NCI-H187 treated with DMSO at 0.1 percent for 48 hours (cell line): ENCODE measurements at regions not wholly inside any gene's neighbourhood (a gene's known extent, or its start where the extent isn't known, plus 50 kb on each side); places are given as distances from the start of the nearest gene placed in this dataset.
"Not testable (repeated sequence)": the region's sequence is repeated elsewhere in the genome, so short reads cannot be mapped to it uniquely, and the experiment has no call there.

Experiments used
- DNase-seq: peaks from one replicate; lab custom pipeline; 2025; lab: John Stamatoyannopoulos, UW

- DNase-seq = no peak
These were observed 876.8 kb upstream of the WWC1 start for GRCh38 chr5:167414611-167415010.

GRCh38 chr5:167415779-167416746 is 875.4 kb upstream of the WWC1 start:
- DNase-seq = no peak

DNA sequence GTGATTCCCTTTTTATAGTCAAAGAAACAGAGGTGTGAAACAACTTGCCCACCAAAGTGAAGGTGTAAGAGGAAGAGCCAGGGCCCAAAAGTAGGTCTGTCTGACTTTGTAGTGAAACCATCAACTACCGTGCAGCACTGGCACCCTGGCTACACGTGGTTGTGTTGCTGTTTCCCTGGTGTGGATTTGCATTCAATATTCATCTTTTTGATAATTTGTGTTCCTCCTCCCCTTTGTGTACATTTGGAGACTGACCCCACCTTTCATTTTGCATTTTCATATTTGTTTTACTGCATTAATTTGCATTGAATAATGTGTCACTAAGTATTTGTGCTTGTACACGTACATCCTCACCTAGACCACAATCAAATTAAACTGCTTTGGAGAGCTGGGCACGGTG is 873.8 kb upstream of the WWC1 start:
- DNase-seq = no peak

DNA sequence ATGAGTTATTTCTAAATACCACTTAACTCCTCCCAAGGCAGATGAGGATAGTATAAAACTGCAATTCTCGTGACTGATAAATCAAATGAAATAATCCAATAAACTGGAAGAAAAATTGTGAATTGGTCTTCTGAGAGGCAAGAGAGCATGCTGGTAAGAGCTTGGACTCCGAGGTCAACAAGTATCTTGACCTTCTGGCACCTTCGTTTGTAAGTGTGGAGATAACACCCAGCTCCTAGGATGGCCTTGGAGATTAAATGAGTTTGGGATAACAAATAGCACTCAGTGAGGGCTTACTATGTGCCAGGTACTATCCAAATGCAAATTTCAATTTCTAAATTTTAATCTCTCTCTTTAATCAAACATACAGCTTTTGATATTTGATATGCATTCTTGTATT is 866.3 kb upstream of the WWC1 start:
- no peak for DNase-seq

- DNase-seq = no peak
These were observed 864.9 kb upstream of the WWC1 start for GRCh38 chr5:167426501-167426900.

GRCh38 chr5:167427641-167428040 is 863.8 kb upstream of the WWC1 start:
- not testable (repeated sequence) for DNase-seq

- DNase-seq = no peak
These were observed 850.6 kb upstream of the WWC1 start for GRCh38 chr5:167440846-167441245.

DNA sequence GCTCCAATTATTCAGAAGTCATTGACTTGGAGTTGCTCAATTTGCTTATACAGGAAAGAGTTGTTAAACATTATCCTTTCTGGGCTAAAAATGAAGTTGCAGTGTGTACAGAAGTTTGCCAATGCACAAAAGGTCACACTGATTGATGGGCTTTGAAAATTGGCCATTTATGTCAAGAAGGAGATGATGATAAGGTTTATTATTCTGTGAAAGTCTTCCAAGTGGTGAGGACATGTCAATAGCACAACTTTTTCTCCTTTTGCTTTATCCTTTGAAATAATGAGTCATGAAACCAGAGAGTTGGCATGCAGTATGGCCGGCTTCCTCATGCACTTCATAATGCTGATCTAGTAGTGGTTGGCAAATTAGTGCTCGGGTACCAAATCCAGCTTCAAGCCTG is 848.5 kb upstream of the WWC1 start:
- no peak for DNase-seq

DNA sequence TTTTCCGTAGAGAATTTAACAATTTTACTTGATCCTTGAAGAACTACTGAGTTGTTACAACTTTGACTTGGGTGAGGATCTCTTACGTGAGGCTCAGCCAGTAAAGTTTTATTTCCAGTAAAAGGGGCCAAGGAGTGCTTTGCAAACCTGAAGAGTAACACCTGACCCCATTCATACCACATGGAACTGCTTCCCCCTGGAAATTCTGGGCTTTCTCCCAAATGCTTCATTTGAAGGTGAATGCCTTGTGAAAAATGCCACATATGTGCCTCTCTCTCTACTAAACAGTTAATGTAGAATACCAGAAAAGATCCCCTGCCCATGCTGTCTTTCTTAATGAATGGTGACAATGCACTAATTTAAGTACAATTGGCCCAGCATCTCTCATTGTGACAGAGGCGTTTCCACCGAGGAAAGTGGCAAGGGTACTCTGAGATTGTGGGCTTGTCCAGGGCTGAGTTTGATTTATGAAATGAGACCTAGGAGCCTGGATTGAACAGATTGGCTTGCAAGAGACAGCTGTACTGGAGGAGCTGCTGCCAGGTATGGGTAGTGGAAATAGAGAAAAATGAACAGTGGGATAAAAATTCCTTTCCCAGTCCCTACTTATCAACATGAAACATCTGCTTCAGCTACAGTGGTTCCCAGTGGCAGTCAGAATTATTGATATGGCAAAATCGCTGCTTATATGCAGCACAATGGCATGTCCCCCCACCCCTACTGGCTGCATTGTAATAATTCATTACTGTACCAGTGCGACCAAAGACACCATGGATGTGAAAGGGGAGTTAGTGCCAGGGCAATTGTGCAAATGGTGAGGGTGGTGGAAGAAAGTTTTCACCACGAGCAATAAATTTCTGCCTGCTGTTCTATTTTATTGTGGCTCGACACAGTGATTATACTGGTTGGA is 843.7 kb upstream of the WWC1 start:
- no peak for DNase-seq

- DNase-seq = no peak
These were observed 843.1 kb upstream of the WWC1 start for GRCh38 chr5:167448376-167448775.

DNA sequence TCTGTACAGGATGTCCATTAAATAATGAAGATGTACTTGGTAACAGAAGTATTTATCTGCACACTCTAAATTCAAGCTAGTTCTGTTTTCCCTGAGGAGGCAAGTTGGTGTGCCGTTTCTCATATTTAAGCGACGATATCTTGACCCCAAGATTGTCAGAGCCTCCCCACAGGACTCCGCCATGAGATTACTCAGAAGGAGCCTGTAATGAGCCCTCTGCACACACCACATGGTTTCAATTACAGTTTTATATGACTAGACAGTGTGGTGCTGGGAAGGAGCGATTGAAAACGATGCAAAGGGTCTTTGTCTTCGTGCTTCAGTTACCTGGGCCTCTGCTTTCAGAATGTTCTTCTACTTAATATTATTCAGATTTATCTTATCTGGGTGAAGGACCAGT is 840.4 kb upstream of the WWC1 start:
- DNase-seq = no peak

DNA sequence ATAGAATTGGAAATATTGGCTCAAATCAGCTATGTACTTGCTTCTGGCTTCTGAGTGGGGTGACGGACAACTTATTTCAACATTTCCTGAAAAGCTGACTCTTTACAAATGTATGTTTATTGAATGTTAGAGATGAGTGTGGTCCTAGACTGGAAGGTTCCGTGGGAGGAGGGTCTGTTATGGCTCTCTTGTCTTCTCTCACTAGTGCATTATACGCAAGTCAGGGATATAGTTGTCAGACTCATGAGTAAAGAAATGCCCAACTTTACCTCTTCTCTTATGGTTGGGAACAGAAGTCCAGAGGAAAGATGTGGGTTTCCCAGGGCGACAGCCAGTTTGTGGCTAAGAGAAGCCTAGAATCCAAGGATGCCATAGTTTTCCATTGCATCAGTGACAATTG is 839.3 kb upstream of the WWC1 start:
- no peak for DNase-seq

- DNase-seq = no peak
These were observed 838.0 kb upstream of the WWC1 start for GRCh38 chr5:167453246-167454030.

DNA sequence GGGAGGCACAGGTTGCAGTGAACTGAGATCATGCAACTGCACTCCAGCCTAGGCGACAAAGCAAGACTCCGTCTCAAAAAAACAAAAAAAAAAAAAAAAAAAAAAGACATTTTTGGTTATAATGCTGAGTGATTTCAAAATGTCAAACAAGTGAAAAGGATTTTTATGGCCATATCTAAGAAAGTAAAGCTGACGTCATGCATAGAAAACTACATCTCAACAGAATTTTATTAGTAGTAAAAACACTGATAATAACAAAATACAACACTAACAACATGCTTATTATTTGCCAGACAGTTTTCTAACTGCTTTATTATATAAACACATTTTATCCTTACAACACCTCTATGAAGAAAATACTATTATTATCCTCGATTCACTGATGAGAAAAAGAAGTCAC is 833.0 kb upstream of the WWC1 start:
- DNase-seq = no peak

- no peak for DNase-seq
These were observed 830.9 kb upstream of the WWC1 start for GRCh38 chr5:167460449-167461020.

DNA sequence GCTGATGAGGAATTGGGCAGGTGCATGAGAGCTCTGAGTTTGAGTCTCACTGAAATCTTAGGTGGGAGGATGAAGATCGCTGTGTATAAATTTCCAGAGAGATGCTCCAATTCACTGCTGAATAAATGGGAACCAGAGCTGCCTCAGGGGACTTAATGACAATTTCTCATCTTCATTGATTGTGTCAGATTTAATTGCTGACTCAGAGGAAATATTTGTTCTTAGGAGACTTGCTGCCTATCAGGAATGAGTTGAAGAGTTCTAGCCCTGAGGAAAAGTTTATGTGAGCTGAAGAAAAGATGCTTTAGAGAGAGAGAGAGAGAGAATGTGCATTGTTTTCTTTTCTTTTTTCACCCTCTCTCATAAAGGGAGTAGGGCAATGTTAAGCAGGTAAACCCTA is 827.5 kb upstream of the WWC1 start:
- DNase-seq = no peak

- DNase-seq = no peak
These were observed 824.5 kb upstream of the WWC1 start for GRCh38 chr5:167466992-167467391.

DNA sequence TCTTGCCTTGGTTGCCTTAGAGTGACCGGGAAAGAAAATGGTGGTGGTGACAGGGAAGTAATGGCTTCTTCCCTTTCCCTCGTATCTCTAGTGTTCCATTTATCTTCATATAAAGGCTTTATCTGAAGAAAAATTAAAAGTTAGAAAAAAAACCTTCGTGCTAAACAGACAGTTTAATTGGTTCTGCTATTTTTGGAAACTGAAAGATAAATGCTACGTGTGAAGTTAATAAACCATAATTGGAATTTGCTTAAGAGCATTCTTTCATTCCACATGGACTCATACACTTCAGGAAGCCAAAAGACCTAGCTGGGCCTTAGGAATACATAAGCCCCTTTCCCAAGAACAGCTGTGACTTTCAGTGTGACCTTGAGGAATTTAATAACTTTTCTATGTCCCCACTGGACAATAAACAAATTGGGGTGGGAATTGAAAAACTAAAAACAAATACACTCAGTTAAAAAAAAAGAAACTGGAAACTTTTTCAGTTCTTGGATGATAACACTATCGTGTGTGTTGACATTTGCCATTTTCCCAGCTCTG is 818.8 kb upstream of the WWC1 start:
- no peak for DNase-seq

- DNase-seq = no peak
These were observed 813.3 kb upstream of the WWC1 start for GRCh38 chr5:167478188-167478587.

DNA sequence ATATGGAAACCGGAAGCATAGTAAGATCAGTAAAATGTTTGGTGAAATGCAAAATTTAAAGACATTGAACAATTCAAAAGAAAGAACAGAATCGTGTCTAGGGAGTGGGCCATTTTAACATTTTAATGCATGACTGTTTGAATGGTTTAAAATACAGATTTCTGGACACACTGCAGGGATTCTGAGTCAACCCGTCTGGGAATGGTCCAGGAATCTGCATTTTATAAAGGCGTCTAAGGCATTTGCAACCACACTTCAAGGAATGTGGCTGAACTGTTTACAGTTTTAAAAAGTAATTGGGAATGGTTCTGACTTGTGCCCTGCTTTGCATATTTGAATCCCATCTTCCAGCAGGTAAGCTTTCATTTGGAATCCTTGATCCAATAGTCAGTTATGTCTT is 811.7 kb upstream of the WWC1 start:
- no peak for DNase-seq

DNA sequence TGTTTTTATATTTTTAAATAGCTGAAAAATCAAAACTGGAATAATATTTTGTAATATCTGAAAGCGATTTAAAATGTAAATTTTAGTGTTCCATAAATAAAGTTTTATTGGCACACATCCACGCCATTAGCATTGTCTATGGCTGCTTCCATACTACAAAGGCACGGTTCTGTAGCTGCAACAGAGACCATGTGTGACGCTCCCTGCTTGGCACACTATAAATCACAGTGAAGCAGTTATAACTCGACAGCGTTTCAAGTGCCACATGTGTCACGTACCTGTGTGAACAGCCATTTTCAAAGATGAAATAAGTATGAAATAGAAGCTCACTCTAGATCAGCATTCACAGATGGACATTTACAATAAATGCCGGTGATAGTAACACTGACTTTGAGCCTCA is 810.1 kb upstream of the WWC1 start:
- DNase-seq = no peak

GRCh38 chr5:167482555-167482954 is 808.9 kb upstream of the WWC1 start:
- DNase-seq = no peak
